ENCODE measurements at regions not wholly inside any gene's neighbourhood (a gene's known extent, or its start where the extent isn't known, plus 50 kb on each side); places are given as distances from the start of the nearest gene placed in this dataset.

DNA sequence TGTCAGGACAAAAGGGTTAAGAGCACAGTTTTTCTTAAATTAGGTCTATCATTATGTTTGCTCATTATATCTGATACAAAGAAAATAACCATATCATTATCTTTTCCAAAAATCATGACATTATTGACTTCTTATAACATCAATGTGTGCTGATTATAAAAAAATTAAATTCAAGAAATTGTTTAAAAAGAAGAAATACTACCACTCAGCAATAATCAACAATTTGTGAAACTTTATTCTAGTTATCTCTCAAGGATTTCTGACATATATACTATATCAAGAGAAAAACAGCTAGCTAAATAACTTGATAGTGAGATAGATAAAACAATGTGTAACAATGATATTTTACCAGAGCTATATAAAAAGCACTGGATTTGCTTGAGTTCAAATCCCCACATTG is 360.7 kb upstream of the PHF14 start:
- TF ChIP-seq POLR2AphosphoS5 (IDR thresholded peaks at IDR 0.05; ENCODE audit: low read depth, low read length) (no peak), TAF1 (IDR thresholded peaks at IDR 0.05; ENCODE audit: borderline replicate concordance, insufficient read depth, low read length) (no peak), SIN3A (IDR thresholded peaks at IDR 0.05; ENCODE audit: borderline replicate concordance, insufficient read depth, low read length) (no peak)
- TF ChIP-seq, protein P1, sequence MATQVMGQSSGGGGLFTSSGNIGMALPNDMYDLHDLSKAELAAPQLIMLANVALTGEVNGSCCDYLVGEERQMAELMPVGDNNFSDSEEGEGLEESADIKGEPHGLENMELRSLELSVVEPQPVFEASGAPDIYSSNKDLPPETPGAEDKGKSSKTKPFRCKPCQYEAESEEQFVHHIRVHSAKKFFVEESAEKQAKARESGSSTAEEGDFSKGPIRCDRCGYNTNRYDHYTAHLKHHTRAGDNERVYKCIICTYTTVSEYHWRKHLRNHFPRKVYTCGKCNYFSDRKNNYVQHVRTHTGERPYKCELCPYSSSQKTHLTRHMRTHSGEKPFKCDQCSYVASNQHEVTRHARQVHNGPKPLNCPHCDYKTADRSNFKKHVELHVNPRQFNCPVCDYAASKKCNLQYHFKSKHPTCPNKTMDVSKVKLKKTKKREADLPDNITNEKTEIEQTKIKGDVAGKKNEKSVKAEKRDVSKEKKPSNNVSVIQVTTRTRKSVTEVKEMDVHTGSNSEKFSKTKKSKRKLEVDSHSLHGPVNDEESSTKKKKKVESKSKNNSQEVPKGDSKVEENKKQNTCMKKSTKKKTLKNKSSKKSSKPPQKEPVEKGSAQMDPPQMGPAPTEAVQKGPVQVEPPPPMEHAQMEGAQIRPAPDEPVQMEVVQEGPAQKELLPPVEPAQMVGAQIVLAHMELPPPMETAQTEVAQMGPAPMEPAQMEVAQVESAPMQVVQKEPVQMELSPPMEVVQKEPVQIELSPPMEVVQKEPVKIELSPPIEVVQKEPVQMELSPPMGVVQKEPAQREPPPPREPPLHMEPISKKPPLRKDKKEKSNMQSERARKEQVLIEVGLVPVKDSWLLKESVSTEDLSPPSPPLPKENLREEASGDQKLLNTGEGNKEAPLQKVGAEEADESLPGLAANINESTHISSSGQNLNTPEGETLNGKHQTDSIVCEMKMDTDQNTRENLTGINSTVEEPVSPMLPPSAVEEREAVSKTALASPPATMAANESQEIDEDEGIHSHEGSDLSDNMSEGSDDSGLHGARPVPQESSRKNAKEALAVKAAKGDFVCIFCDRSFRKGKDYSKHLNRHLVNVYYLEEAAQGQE (IDR thresholded peaks at IDR 0.05; ENCODE audit: insufficient read depth in 1 of 2, low read depth in 2 of 2, low read length in 2 of 2) = no peak

Data from PFSK-1 (cell line).